ENCODE measurements at regions not wholly inside any gene's neighbourhood (a gene's known extent, or its start where the extent isn't known, plus 50 kb on each side); places are given as distances from the start of the nearest gene placed in this dataset.

- ATAC-seq: no peak
- no peak for TF ChIP-seq TOX (CRISPR knock-in tag; IDR thresholded peaks at IDR 0.05; ENCODE audit: borderline replicate concordance)
- no peak for TF ChIP-seq ZFP30 (CRISPR knock-in tag; IDR thresholded peaks at IDR 0.05)
- no peak for TF ChIP-seq TSHZ2 (CRISPR knock-in tag; IDR thresholded peaks at IDR 0.05)
- no peak for TF ChIP-seq BACH2 (CRISPR knock-in tag; IDR thresholded peaks at IDR 0.05; ENCODE audit: borderline replicate concordance)
- TF ChIP-seq OSR1 (CRISPR knock-in tag; IDR thresholded peaks at IDR 0.05): no peak
- no peak for TF ChIP-seq TCF4 (CRISPR knock-in tag; IDR thresholded peaks at IDR 0.05; ENCODE audit: borderline replicate concordance)
- TF ChIP-seq ISL1 (CRISPR knock-in tag; IDR thresholded peaks at IDR 0.05): no peak
- no peak for TF ChIP-seq ZNF70 (CRISPR knock-in tag; IDR thresholded peaks at IDR 0.05)
- TF ChIP-seq ARNTL (CRISPR knock-in tag; IDR thresholded peaks at IDR 0.05; ENCODE audit: borderline replicate concordance, low read depth): no peak
- no peak for TF ChIP-seq POU6F1 (CRISPR knock-in tag; IDR thresholded peaks at IDR 0.05; ENCODE audit: borderline replicate concordance, low read depth)
- TF ChIP-seq SNAI2 (CRISPR knock-in tag; IDR thresholded peaks at IDR 0.05): no peak
- no peak for TF ChIP-seq RARB (CRISPR knock-in tag; IDR thresholded peaks at IDR 0.05)
- no peak for TF ChIP-seq CSDC2 (CRISPR knock-in tag; IDR thresholded peaks at IDR 0.05)
- no peak for TF ChIP-seq CREB5 (CRISPR knock-in tag; IDR thresholded peaks at IDR 0.05; ENCODE audit: low read depth)
- TF ChIP-seq ZFP3 (CRISPR knock-in tag; IDR thresholded peaks at IDR 0.05): no peak
These were observed 312.1 kb upstream of the GATB start for GRCh38 chr4:152072906-152073305.

GRCh38 chr4:152072001-152072485 lies 311.2 kb upstream of the GATB start:
- TF ChIP-seq ZFP30 (CRISPR knock-in tag; IDR thresholded peaks at IDR 0.05) (no peak), ESRRG (CRISPR knock-in tag; IDR thresholded peaks at IDR 0.05) (no peak), CSDC2 (CRISPR knock-in tag; IDR thresholded peaks at IDR 0.05) (no peak), ARNTL (CRISPR knock-in tag; IDR thresholded peaks at IDR 0.05; ENCODE audit: borderline replicate concordance, low read depth) (no peak), CREB5 (CRISPR knock-in tag; IDR thresholded peaks at IDR 0.05; ENCODE audit: low read depth) (no peak), PPARA (CRISPR knock-in tag; IDR thresholded peaks at IDR 0.05; ENCODE audit: borderline replicate concordance) (no peak), GLIS3 (CRISPR knock-in tag; IDR thresholded peaks at IDR 0.05) (no peak), ISL1 (CRISPR knock-in tag; IDR thresholded peaks at IDR 0.05) (no peak), CSRNP3 (CRISPR knock-in tag; IDR thresholded peaks at IDR 0.05) (no peak), ZFP3 (CRISPR knock-in tag; IDR thresholded peaks at IDR 0.05) (no peak), BACH2 (CRISPR knock-in tag; IDR thresholded peaks at IDR 0.05; ENCODE audit: borderline replicate concordance) (no peak), PATZ1 (CRISPR knock-in tag; IDR thresholded peaks at IDR 0.05; ENCODE audit: borderline replicate concordance) (no peak), ZNF565 (CRISPR knock-in tag; conservative IDR thresholded peaks at IDR 0.05; ENCODE audit: low read depth) (no peak), TCF4 (CRISPR knock-in tag; IDR thresholded peaks at IDR 0.05; ENCODE audit: borderline replicate concordance) (no peak)
- no peak for ATAC-seq
